ENCODE measurements at regions not wholly inside any gene's neighbourhood (a gene's known extent, or its start where the extent isn't known, plus 50 kb on each side); places are given as distances from the start of the nearest gene placed in this dataset.

DNA sequence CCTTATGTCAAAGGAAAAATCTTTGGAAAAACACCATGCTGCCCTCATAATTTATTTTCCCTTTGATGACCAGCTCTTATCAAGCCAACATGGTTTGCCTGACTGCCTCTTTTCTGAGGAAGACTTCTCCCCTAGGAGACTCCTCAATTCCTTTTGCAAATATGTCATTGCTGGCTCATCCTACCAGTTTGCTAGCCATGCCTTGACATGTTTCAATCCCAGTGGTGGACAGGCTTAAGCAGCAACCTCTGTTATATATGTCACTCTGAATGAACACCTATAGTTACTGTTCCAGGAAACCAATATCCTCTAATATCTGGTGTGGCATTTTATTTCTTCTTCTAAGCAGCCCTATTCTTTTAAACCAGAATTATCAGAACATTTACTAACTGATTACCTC, 615.8 kb downstream of the HTR1A start (continued):
- TF ChIP-seq ZNF280B (CRISPR knock-in tag; IDR thresholded peaks at IDR 0.05), result no peak
- TF ChIP-seq ZHX1 (conservative IDR thresholded peaks at IDR 0.05; ENCODE audit: low read length), result no peak
- TF ChIP-seq ZNF408 (CRISPR knock-in tag; IDR thresholded peaks at IDR 0.05; ENCODE audit: low read depth), result no peak
- no peak for TF ChIP-seq SRSF7 (optimal IDR thresholded peaks at IDR 0.05; ENCODE audit: low read depth, low read length)
- TF ChIP-seq JUND (IDR thresholded peaks at IDR 0.05; ENCODE audit: borderline replicate concordance, low read depth, low read length), result no peak
- TF ChIP-seq JUND (tag; IDR thresholded peaks at IDR 0.05; ENCODE audit: borderline replicate concordance, low read depth, low read length), result no peak
- TF ChIP-seq XRCC5 (IDR thresholded peaks at IDR 0.05; ENCODE audit: low read depth, low read length), result no peak

GRCh38 chr5:63341442-63341841, 620.8 kb downstream of the HTR1A start:
- Histone ChIP-seq H3K4me1 (replicated peaks in 1 of 2; ENCODE audit: control insufficient read depth in 2 of 2, insufficient read depth in 2 of 2, low read length in 2 of 2) (no peaks in the 10 kb centered on the region), H3K79me2 (ENCODE audit: control insufficient read depth, insufficient read depth, low read length) (no peaks in the 10 kb centered on the region), H3K36me3 (ENCODE audit: control insufficient read depth, insufficient read depth, low read length) (no peaks in the 10 kb centered on the region), H3K27me3 (ENCODE audit: control insufficient read depth in 2 of 2, insufficient read depth in 2 of 2, low read length in 2 of 2) (no peaks in the 10 kb centered on the region), H3K9ac (ENCODE audit: insufficient read depth in 1 of 2, low read depth in 2 of 2, low read length in 2 of 2) (no peak overlapping the region), H4K20me1 (replicated peaks; ENCODE audit: control insufficient read depth, insufficient read depth, low read length) (no peaks in the 10 kb centered on the region), H2AFZ (ENCODE audit: low read depth, low read length) (no peak overlapping the region), H3K9me1 (ENCODE audit: control insufficient read depth, insufficient read depth, low read length) (no peaks in the 10 kb centered on the region), H3K9me3 (replicated peaks; ENCODE audit: control insufficient read depth, insufficient read depth, low read depth, low read length) (no peaks in the 10 kb centered on the region; the same call in 1 of the 2 replicates), H3K4me3 (no peak overlapping the region), H3K27ac (ENCODE audit: extremely low read depth, low read depth, low read length) (no peak overlapping the region), H3K4me2 (ENCODE audit: insufficient read depth, low read length) (no peak overlapping the region)
- ChIA-PET CTCF (ENCODE audit: low intra/inter-chr PET ratio) (no interaction called here), POLR2A (no interaction called here)
- 0% methylated on average over 2 of the region's 2 CpGs for WGBS (ENCODE audit: insufficient coverage, low coverage, missing lambda C conversion rate)
- BruUV-seq (replicated peaks), result no TSS peak
- TF ChIP-seq XRCC3 (IDR thresholded peaks at IDR 0.05), result no peak
- TF ChIP-seq ZNF146 (CRISPR knock-in tag; IDR thresholded peaks at IDR 0.05; ENCODE audit: unreplicated experiment), result peak; percentile 33
- no peak for FAIRE-seq
- in situ Hi-C loops (cut with MboI) (no loop called here), intact Hi-C loops (cut with micrococcal nuclease) (no loop called here)
- ATAC-seq, result no peak
- DNase-seq (ENCODE audit: extremely low read depth in 1 of 4, low spot score in 3 of 4), result no peak

Measured in K562 (cell line).